Fibroblast of skin of left quadriceps (primary cell): ENCODE measurements at regions not wholly inside any gene's neighbourhood (a gene's known extent, or its start where the extent isn't known, plus 50 kb on each side); places are given as distances from the start of the nearest gene placed in this dataset.
A peak's percentile ranks its signal among the peaks of the same experiment; 100 is the strongest.
"Not testable (repeated sequence)": the region's sequence is repeated elsewhere in the genome, so short reads cannot be mapped to it uniquely, and the experiment has no call there.

Experiments
- DNase-seq, 2 experiments: peaks; one replicate each; pipeline ENCODE4 v3.0.0-alpha.2; 2013; ENCODE audit warnings: low read depth in 2 of 2

- DNase-seq, result no peak
These were observed 581.3 kb downstream of the NTRK3 start for GRCh38 chr15:87675271-87675670.

GRCh38 chr15:87672309-87673288, 583.9 kb downstream of the NTRK3 start:
- peak; percentile 13 to 25 for DNase-seq

GRCh38 chr15:87671289-87671688, 585.2 kb downstream of the NTRK3 start:
- DNase-seq, result no peak

- DNase-seq, result no peak
These were observed 586.7 kb downstream of the NTRK3 start for GRCh38 chr15:87669846-87670245.

- DNase-seq, result not testable (repeated sequence)
These were observed 587.6 kb downstream of the NTRK3 start for GRCh38 chr15:87668768-87669564.

- DNase-seq, result no peak
These were observed 588.9 kb downstream of the NTRK3 start for GRCh38 chr15:87667643-87668042.

- DNase-seq, result no peak
These were observed 594.0 kb downstream of the NTRK3 start for GRCh38 chr15:87662575-87662974.

- DNase-seq, result no peak
These were observed 594.8 kb downstream of the NTRK3 start for GRCh38 chr15:87661454-87662355.

GRCh38 chr15:87660251-87661129, 596.0 kb downstream of the NTRK3 start:
- DNase-seq, result no peak

GRCh38 chr15:87656372-87656771, 600.2 kb downstream of the NTRK3 start:
- no peak for DNase-seq

- no peak for DNase-seq
These were observed 602.9 kb downstream of the NTRK3 start for GRCh38 chr15:87653646-87654045.

- no peak for DNase-seq
These were observed 607.4 kb downstream of the NTRK3 start for GRCh38 chr15:87649175-87649574.

GRCh38 chr15:87648278-87648677, 608.3 kb downstream of the NTRK3 start:
- peak; percentile 13 to 21 for DNase-seq

GRCh38 chr15:87645723-87646122, 610.8 kb downstream of the NTRK3 start:
- no peak for DNase-seq

- not testable (repeated sequence) for DNase-seq
These were observed 613.5 kb downstream of the NTRK3 start for GRCh38 chr15:87642997-87643396.

- DNase-seq, result no peak
These were observed 617.1 kb downstream of the NTRK3 start for GRCh38 chr15:87639305-87640011.

GRCh38 chr15:87638554-87639083, 617.9 kb downstream of the NTRK3 start:
- DNase-seq, result no peak

GRCh38 chr15:87634361-87634760, 622.2 kb downstream of the NTRK3 start:
- DNase-seq, result peak in 1 of 2 experiments; percentile 4

GRCh38 chr15:87633525-87633924, 623.0 kb downstream of the NTRK3 start:
- DNase-seq, result no peak

- no peak for DNase-seq
These were observed 624.2 kb downstream of the NTRK3 start for GRCh38 chr15:87632364-87632763.
